HEK293T (cell line): ENCODE measurements at regions not wholly inside any gene's neighbourhood (a gene's known extent, or its start where the extent isn't known, plus 50 kb on each side); places are given as distances from the start of the nearest gene placed in this dataset.
"Not testable (repeated sequence)": the region's sequence is repeated elsewhere in the genome, so short reads cannot be mapped to it uniquely, and the experiment has no call there.

Source experiments
- CTCF ChIA-PET: fragments of 350-600 bp; formaldehyde crosslinking; extraction: SDS; loops from one replicate; lab custom pipeline; 2021; ENCODE audit warnings: antibody characterized with exemption, inconsistent platforms; lab: Yijun Ruan, JAX
- POLR2A ChIA-PET: fragments of 350-600 bp; formaldehyde crosslinking; extraction: SDS; loops from one replicate; lab custom pipeline; 2020; ENCODE audit warnings: antibody characterized with exemption, inconsistent platforms; lab: Yijun Ruan, JAX
- DNase-seq: peaks from one replicate; pipeline ENCODE4 v3.0.0; 2012; ENCODE audit warnings: mixed read lengths; ENCODE audit errors: extremely low spot score
- ARNT ChIP-seq: fragments of 450-650 bp; IDR thresholded peaks from 2 replicates; pipeline ENCODE4 v1.6.1; 2017; ENCODE audit warnings: mild to moderate bottlenecking
- BHLHE40 ChIP-seq: fragments of 450-650 bp; IDR thresholded peaks from 2 replicates; pipeline ENCODE4 v1.6.1; 2016; ENCODE audit warnings: mild to moderate bottlenecking, moderate library complexity, borderline replicate concordance
- CTBP1 ChIP-seq: fragments of 450-650 bp; IDR thresholded peaks from 2 replicates; pipeline ENCODE4 v1.6.1; 2016; ENCODE audit warnings: borderline replicate concordance
- ELF4 ChIP-seq: fragments of 450-650 bp; IDR thresholded peaks from 2 replicates; pipeline ENCODE4 v1.6.1; 2017; ENCODE audit warnings: antibody characterized with exemption
- FOXA1 ChIP-seq: fragments of 450-650 bp; IDR thresholded peaks from 2 replicates; pipeline ENCODE4 v1.6.1; 2016; ENCODE audit warnings: mild to moderate bottlenecking
- FOXK2 ChIP-seq: fragments of 450-650 bp; IDR thresholded peaks from 2 replicates; pipeline ENCODE4 v1.6.1; 2016; ENCODE audit warnings: mild to moderate bottlenecking
- FOXM1 ChIP-seq: fragments of 450-650 bp; IDR thresholded peaks from 2 replicates; pipeline ENCODE4 v1.6.1; 2017; ENCODE audit warnings: mild to moderate bottlenecking, borderline replicate concordance
- HDGF ChIP-seq: fragments of 450-650 bp; IDR thresholded peaks from 2 replicates; pipeline ENCODE4 v1.6.1; 2017; ENCODE audit warnings: antibody characterized with exemption, borderline replicate concordance
- L3MBTL2 ChIP-seq: fragments of 450-650 bp; conservative IDR thresholded peaks from 2 replicates; pipeline ENCODE4 v1.6.1; 2016; ENCODE audit warnings: mild to moderate bottlenecking
- LEF1 ChIP-seq: fragments of 450-650 bp; IDR thresholded peaks from 2 replicates; pipeline ENCODE4 v1.6.1; 2017; ENCODE audit warnings: mild to moderate bottlenecking, borderline replicate concordance
- NFRKB ChIP-seq: fragments of 450-650 bp; IDR thresholded peaks from 2 replicates; pipeline ENCODE4 v1.6.1; 2016; ENCODE audit warnings: mild to moderate bottlenecking, moderate library complexity
- SP1 ChIP-seq: fragments of 450-650 bp; IDR thresholded peaks from 2 replicates; pipeline ENCODE4 v1.6.1; 2017
- SUZ12 ChIP-seq: fragments of 450-650 bp; IDR thresholded peaks from 2 replicates; pipeline ENCODE4 v1.6.1; 2016; ENCODE audit warnings: mild to moderate bottlenecking
- TARDBP ChIP-seq: fragments of 450-650 bp; IDR thresholded peaks from 2 replicates; pipeline ENCODE4 v1.6.1; 2016
- ZNF384 ChIP-seq: fragments of 450-650 bp; IDR thresholded peaks from 2 replicates; pipeline ENCODE4 v1.6.1; 2016
- TF ChIP-seq, protein P1 (sequence below): fragments of 450-650 bp; IDR thresholded peaks from 2 replicates; pipeline ENCODE4 v1.6.1; 2016

DNA sequence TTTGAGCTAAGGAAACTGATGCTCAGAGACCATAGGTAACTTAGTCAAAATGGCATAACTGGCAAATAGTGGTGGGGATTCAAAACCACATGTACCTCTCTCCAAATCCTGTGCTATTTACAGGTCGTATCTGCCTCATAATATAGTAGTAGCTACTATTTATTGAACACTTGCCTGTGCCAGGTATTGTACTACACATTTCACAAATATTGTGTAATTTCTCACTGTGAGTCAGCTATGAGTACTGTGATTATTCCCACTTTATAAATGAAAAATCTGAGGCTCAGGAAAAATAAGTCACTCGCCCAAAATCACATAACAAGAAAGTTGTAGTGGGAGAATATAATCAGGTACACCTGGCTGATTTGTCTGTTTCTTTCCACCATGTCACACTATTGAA lies 199.8 kb upstream of the FAT3 start:
- DNase-seq = no peak
- ChIA-PET CTCF (no interaction called here), POLR2A (no interaction called here)
- TF ChIP-seq, protein P1, sequence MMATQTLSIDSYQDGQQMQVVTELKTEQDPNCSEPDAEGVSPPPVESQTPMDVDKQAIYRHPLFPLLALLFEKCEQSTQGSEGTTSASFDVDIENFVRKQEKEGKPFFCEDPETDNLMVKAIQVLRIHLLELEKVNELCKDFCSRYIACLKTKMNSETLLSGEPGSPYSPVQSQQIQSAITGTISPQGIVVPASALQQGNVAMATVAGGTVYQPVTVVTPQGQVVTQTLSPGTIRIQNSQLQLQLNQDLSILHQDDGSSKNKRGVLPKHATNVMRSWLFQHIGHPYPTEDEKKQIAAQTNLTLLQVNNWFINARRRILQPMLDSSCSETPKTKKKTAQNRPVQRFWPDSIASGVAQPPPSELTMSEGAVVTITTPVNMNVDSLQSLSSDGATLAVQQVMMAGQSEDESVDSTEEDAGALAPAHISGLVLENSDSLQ = no peak
- TF ChIP-seq TARDBP = no peak
- TF ChIP-seq ZNF384 = no peak
- no peak for TF ChIP-seq ARNT
- no peak for TF ChIP-seq SUZ12
- TF ChIP-seq NFRKB = no peak
- TF ChIP-seq SP1 = no peak
- no peak for TF ChIP-seq CTBP1
- no peak for TF ChIP-seq HDGF
- no peak for TF ChIP-seq L3MBTL2
- TF ChIP-seq BHLHE40 = no peak
- TF ChIP-seq LEF1 = no peak
- no peak for TF ChIP-seq FOXK2
- no peak for TF ChIP-seq FOXM1
- no peak for TF ChIP-seq ELF4
- TF ChIP-seq FOXA1 = no peak

DNA sequence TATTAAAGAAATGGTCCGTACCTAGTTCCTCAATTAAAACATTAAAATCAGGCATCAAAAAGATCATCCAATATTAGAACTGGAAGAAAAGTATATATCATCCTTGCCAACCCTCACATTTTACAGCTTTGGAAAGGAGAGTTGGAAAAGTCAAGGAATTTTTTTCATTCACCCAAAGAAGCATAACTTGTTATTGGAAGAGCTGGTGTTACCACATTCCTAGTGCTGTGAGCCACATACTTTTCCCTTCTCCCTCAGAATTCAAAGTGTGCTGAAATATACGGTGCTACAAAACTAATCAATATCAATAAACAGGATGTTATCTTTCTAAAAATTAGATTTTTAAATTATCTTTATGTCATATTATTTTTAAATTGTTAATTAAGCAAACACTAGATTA lies 202.1 kb upstream of the FAT3 start:
- TF ChIP-seq SUZ12 (no peak), ARNT (no peak), CTBP1 (no peak), HDGF (no peak), FOXM1 (no peak), BHLHE40 (no peak), FOXK2 (no peak), ZNF384 (no peak), TARDBP (no peak), FOXA1 (no peak), NFRKB (no peak), ELF4 (no peak)
- CTCF ChIA-PET = no interaction called here
- no peak for DNase-seq
- POLR2A ChIA-PET = no interaction called here

DNA sequence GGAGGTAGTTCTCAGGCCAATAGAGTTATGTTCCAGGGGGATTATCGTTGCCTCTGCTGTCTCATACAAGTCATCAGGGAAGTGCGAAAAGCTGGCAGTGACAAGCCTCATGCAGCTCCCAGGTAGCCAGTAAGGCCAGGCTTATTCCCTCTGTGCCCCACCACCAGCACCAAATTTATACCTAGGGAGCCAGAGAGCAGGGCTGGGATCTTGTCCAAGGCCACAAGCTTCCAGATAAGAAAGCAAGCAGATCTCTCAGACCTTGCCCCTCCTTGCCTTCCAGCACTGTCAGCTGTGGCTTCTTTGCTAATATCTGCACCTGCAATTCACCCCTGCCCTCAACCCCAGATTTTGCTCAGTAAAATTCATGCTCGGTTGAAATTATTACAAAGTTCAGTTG lies 206.3 kb upstream of the FAT3 start:
- ChIA-PET CTCF (no interaction called here), POLR2A (no interaction called here)
- no peak for DNase-seq
- TF ChIP-seq SUZ12 = no peak

DNA sequence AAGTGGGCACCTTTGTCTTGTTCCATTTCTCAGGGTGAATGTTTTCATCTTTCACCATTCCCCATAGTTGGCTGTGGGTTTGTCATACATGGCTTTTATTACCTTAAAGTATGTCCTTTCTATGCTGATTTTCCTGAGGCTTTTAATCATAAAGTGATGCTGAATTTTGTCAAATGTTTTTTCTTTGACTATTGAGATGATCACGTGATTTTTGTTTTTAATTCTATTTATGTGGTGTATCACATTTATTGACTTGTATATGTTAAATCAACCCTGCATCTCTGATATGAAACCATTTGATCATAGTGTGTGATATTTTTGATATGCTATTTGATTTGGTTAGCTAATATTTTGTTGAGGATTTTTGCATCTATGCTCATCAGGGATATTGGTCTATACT lies 216.4 kb upstream of the FAT3 start:
- POLR2A ChIA-PET = no interaction called here
- CTCF ChIA-PET = no interaction called here
- no peak for DNase-seq
- TF ChIP-seq ARNT (no peak), TARDBP (no peak), FOXK2 (no peak), FOXM1 (no peak), NFRKB (no peak)
- TF ChIP-seq, protein P1 = no peak

DNA sequence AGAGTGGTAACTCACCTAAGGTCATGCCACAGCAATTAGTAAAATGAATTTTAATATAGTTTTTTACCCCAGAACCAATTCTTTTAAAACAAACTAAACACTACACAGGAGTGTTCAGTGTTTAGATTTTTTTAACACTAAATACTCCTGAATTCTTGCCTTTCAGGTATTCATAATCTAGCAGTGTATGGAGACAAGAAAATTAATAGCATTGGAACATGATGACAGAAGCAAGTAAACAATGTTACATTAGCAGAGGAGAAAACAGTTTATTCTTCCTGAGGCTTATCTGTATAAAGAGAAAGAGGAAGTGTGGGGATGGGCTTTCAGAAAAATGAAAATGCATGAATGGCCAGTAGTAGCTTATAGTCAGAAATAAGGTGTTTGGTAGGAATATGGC lies 222.1 kb upstream of the FAT3 start:
- ChIA-PET POLR2A (no interaction called here), CTCF (no interaction called here)
- TF ChIP-seq FOXM1 = no peak
- TF ChIP-seq NFRKB = no peak
- TF ChIP-seq ELF4 = no peak
- no peak for TF ChIP-seq SUZ12
- TF ChIP-seq LEF1 = no peak
- TF ChIP-seq BHLHE40 = no peak
- TF ChIP-seq ZNF384 = no peak
- TF ChIP-seq FOXK2 = no peak
- no peak for TF ChIP-seq ARNT
- no peak for TF ChIP-seq FOXA1
- DNase-seq = no peak

DNA sequence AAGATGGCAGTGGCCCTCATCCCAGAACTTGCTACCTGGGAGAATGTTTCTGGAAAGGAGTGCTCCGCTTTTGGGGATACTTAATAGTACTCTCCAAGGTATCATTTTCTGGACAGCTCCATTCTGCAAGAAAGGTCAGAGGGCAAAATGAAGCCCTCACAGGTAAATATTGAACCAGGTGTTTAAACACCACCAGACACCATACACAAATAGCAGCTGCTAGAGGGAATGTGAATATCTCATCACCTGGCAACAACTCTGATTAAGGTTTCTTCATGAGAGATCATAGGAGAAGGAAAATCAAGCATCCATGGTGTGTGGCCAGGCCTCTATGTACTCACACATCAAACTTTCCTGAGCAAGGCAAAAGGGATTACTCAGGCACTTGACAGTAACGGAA lies 226.1 kb upstream of the FAT3 start:
- POLR2A ChIA-PET = no interaction called here
- no peak for DNase-seq

DNA sequence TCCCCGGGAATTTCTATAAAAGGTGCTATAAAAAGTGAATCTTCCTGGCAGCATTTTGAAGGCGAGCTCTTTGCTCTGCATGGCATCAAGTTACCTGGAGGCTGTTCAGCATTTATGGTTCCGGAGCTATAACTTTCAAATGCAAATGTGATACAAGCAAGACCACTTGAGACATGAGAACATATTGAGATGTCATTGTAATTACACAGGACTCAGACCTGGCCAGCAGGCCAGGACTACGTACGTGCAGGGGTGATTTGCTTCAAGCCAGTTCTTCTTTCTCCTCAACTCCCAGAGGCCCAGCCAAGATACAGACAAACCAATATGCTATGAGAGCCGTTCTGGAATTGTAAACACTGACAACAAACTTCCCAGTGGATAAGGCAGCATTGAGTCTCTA lies 227.4 kb upstream of the FAT3 start:
- ChIA-PET POLR2A (no interaction called here), CTCF (no interaction called here)
- no peak for TF ChIP-seq L3MBTL2

More for the DNA sequence above, 226.1 kb upstream of the FAT3 start:
- TF ChIP-seq ELF4 = no peak
- no peak for TF ChIP-seq FOXM1
- no peak for TF ChIP-seq FOXA1
- no peak for TF ChIP-seq NFRKB
- TF ChIP-seq ZNF384 = no peak
- no peak for TF ChIP-seq LEF1
- TF ChIP-seq SP1 = no peak
- no peak for TF ChIP-seq TARDBP
- TF ChIP-seq, protein P1 = no peak
- no peak for TF ChIP-seq SUZ12
- TF ChIP-seq BHLHE40 = no peak
- TF ChIP-seq L3MBTL2 = no peak
- no peak for TF ChIP-seq ARNT
- TF ChIP-seq FOXK2 = no peak
- TF ChIP-seq CTBP1 = no peak
- no peak for TF ChIP-seq HDGF
- CTCF ChIA-PET = no interaction called here

DNA sequence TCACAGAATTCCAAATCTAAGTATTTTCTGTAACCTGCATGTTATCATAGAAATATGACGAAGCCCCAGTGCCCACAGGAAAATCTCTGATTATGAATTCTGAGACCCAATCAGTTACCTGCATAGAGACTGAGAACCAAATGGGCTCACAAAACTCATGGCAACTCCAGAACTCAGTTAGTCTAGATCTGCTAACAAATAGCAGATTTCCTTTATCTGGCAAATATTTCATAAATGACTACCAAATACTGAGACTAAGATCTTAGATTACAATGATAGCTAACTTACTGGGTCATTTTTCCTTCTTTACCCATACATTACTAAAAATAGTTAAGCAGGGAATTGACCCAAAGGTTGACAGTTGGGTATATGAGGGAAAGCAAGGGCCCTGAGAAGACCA lies 228.1 kb upstream of the FAT3 start:
- no peak for DNase-seq
- CTCF ChIA-PET = no interaction called here
- TF ChIP-seq L3MBTL2 (no peak), FOXK2 (no peak), NFRKB (no peak), BHLHE40 (no peak)
- TF ChIP-seq, protein P1 = no peak
- POLR2A ChIA-PET = no interaction called here

More for the DNA sequence above, 227.4 kb upstream of the FAT3 start:
- DNase-seq = no peak

DNA sequence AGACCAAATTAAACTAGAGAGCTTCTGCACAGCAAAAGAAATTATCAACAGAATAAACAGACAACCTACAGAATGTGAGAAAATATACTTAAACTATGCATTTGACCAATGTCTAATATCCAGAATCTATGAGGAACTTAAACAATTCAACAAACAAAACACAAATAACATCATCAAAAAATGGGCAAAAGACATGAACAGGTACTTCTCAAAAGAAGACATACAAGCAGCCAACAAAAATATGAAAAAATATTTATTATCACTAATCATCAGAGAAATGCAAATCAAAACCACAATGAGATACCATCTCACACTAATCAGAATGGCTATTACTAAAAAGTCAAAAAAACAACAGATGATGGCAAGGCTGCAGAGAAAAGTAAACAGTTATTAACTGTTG lies 236.2 kb upstream of the FAT3 start:
- POLR2A ChIA-PET = not testable (repeated sequence)

More for the DNA sequence above, 236.2 kb upstream of the FAT3 start:
- CTCF ChIA-PET, DNase-seq: not testable (repeated sequence)
